GM13976 (cell line): ENCODE measurements at regions not wholly inside any gene's neighbourhood (a gene's known extent, or its start where the extent isn't known, plus 50 kb on each side); places are given as distances from the start of the nearest gene placed in this dataset.

Experiments
- DNase-seq: peaks from one replicate; pipeline ENCODE4 v3.0.0; 2012; ENCODE audit warnings: low spot score
- CTCF ChIP-seq: IDR thresholded peaks from 2 replicates; pipeline ENCODE4 v1.5.1; 2012; ENCODE audit warnings: borderline replicate concordance, mild to moderate bottlenecking; ENCODE audit not compliant: insufficient read depth; ENCODE audit errors: extremely low read depth, missing control alignments, control extremely low read depth
- in situ Hi-C: fragments of 300-500 bp; cut with MboI; formaldehyde crosslinking; loops from one replicate; pipeline ENCODE4 v1.12.0; 2022; ENCODE audit warnings: low sequenced_read_pairs, mixed read lengths, inconsistent platforms; ENCODE audit not compliant: unreplicated experiment

GRCh38 chr6:56850626-56851025 lies 104.3 kb upstream of the BEND6 start:
- in situ Hi-C loops: loop anchor here (25.0 kb wide), 2 partner anchors 213 to 488 kb away; partner anchors contain the start of gene DST
- no peak for TF ChIP-seq CTCF

GRCh38 chr6:56849896-56850295 lies 105.0 kb upstream of the BEND6 start:
- DNase-seq: no peak
- in situ Hi-C loops: loop anchor here (10.0 to 25.0 kb wide), 4 partner anchors 85 to 488 kb away; partner anchors contain the start of gene DST
- no peak for TF ChIP-seq CTCF

More at GRCh38 chr6:56850626-56851025, 104.3 kb upstream of the BEND6 start:
- no peak for DNase-seq

- in situ Hi-C loops: loop anchor here (10.0 kb wide), 2 partner anchors 83 to 133 kb away; no protein-coding TSS in a partner anchor
- TF ChIP-seq CTCF: no peak
- DNase-seq: no peak
These were observed 106.8 kb upstream of the BEND6 start for GRCh38 chr6:56848105-56848504.

GRCh38 chr6:56845032-56845431 lies 109.9 kb upstream of the BEND6 start:
- in situ Hi-C loops: loop anchor here (10.0 kb wide), 2 partner anchors 80 to 130 kb away; no protein-coding TSS in a partner anchor
- no peak for DNase-seq
- no peak for TF ChIP-seq CTCF

- TF ChIP-seq CTCF: peak; percentile 52
- DNase-seq: peak; percentile 86
- in situ Hi-C loops: loop anchor here (10.0 kb wide), 2 partner anchors 79 to 129 kb away; no protein-coding TSS in a partner anchor
These were observed 111.2 kb upstream of the BEND6 start for GRCh38 chr6:56843476-56844349.

GRCh38 chr6:56842686-56843475 lies 112.0 kb upstream of the BEND6 start:
- TF ChIP-seq CTCF: no peak
- DNase-seq: peak; percentile 58
- in situ Hi-C loops: loop anchor here (10.0 kb wide), 2 partner anchors 78 to 128 kb away; no protein-coding TSS in a partner anchor
